Body of pancreas (tissue), 4 donors: ENCODE measurements at regions not wholly inside any gene's neighbourhood (a gene's known extent, or its start where the extent isn't known, plus 50 kb on each side); places are given as distances from the start of the nearest gene placed in this dataset.
"Not testable (repeated sequence)": the region's sequence is repeated elsewhere in the genome, so short reads cannot be mapped to it uniquely, and the experiment has no call there.

Experiments
- ATAC-seq: fragments of 150-250 bp; one replicate; pipeline ENCODE4 v1.9.1; 2016
- DNase-seq, 4 donors: peaks; one replicate each; pipeline ENCODE4 v3.0.0-alpha.2; 2019
- H3K27ac ChIP-seq, 4 donors: fragments of 200-600 bp; sonication (generic); 1 replicate in 3 of 4; 2 replicates in 1 of 4; pipeline versions ENCODE4 v1.5.1 to v1.6.1; 2016 to 2019; ENCODE audit warnings: mild to moderate bottlenecking in 1 of 4, mixed read lengths in 1 of 4, moderate library complexity in 1 of 4
- H3K27me3 ChIP-seq, 2 donors: fragments of 200-600 bp; sonication (generic); one replicate each; pipeline ENCODE4 v1.6.0; 2016; ENCODE audit warnings: mild to moderate bottlenecking in 1 of 2
- H3K36me3 ChIP-seq, 2 donors: fragments of 200-600 bp; sonication (generic); replicated peaks in 1 of 2; 2 replicates each; pipeline ENCODE4 v1.5.1; 2016; ENCODE audit warnings: low read depth in 2 of 2; ENCODE audit not compliant: insufficient read depth in 1 of 2
- H3K4me1 ChIP-seq: fragments of 200-600 bp; sonication (generic); one replicate; pipeline ENCODE4 v1.6.0; 2016
- H3K4me3 ChIP-seq, 2 donors: fragments of 200-600 bp; sonication (generic); 1 replicate in 1 of 2; 2 replicates in 1 of 2; pipeline ENCODE4 v1.5.1; 2016 to 2019
- H3K9me3 ChIP-seq, 3 donors: fragments of 200-600 bp; sonication (generic); 1 replicate in 2 of 3; 2 replicates in 1 of 3; pipeline ENCODE4 v1.5.1; 2016
- CTCF ChIP-seq, 7 experiments: fragments of 450-650 bp in 4 of 7; fragments of 200-600 bp in 3 of 7; sonication (generic) in 3 of 7; IDR thresholded peaks; one replicate each; pipeline ENCODE4 v1.5.1; 2016 to 2019; ENCODE audit warnings: antibody characterized with exemption in 7 of 7
- POLR2A ChIP-seq, 3 donors: fragments of 450-650 bp; IDR thresholded peaks; one replicate each; pipeline ENCODE4 v1.6.1; 2016; ENCODE audit warnings: antibody characterized with exemption in 3 of 3, mild to moderate bottlenecking in 2 of 3
- WGBS, 2 donors: methylation state at CpG; one replicate each; pipeline ENCODE4 v1.1.5; 2017; 5-methylcytosine and 5-hydroxymethylcytosine counted together
- intact Hi-C: fragments of 100-400 bp; cut with DNase I; formaldehyde crosslinking; loops from one replicate; pipeline ENCODE4 v1.15.1; 2023

GRCh38 chr22:47878460-47878859, 1116.0 kb downstream of the TBC1D22A start:
- intact Hi-C loops: no loop called here
- Histone ChIP-seq H3K36me3 (no peaks in the 10 kb centered on the region), H3K27me3 (no peaks in the 10 kb centered on the region), H3K4me3 (no peak overlapping the region), H3K27ac (no peak overlapping the region), H3K4me1 (no peaks in the 10 kb centered on the region), H3K9me3 (no peaks in the 10 kb centered on the region)
- WGBS, 2 donors: 21 to 25% methylated on average over 5 of the region's 5 CpGs
- DNase-seq (no peak), ATAC-seq (no peak)
- TF ChIP-seq CTCF (IDR thresholded peaks at IDR 0.05) (no peak), POLR2A (IDR thresholded peaks at IDR 0.05) (no peak)

- intact Hi-C loops: no loop called here
- ATAC-seq (no peak), DNase-seq (no peak)
- Histone ChIP-seq H3K4me1 (no peaks in the 10 kb centered on the region), H3K4me3 (no peak overlapping the region), H3K36me3 (no peaks in the 10 kb centered on the region), H3K9me3 (no peaks in the 10 kb centered on the region), H3K27me3 (no peaks in the 10 kb centered on the region), H3K27ac (no peak overlapping the region)
- WGBS, 2 donors: 71 to 78% methylated on average over 19 of the region's 19 CpGs
- TF ChIP-seq POLR2A (IDR thresholded peaks at IDR 0.05) (no peak), CTCF (IDR thresholded peaks at IDR 0.05) (no peak)
These were observed 1110.5 kb downstream of the TBC1D22A start for GRCh38 chr22:47872761-47873535.

- no peak for DNase-seq
- TF ChIP-seq CTCF (IDR thresholded peaks at IDR 0.05) (no peak), POLR2A (IDR thresholded peaks at IDR 0.05) (no peak)
These were observed 1103.2 kb downstream of the TBC1D22A start for GRCh38 chr22:47865626-47866025.

DNA sequence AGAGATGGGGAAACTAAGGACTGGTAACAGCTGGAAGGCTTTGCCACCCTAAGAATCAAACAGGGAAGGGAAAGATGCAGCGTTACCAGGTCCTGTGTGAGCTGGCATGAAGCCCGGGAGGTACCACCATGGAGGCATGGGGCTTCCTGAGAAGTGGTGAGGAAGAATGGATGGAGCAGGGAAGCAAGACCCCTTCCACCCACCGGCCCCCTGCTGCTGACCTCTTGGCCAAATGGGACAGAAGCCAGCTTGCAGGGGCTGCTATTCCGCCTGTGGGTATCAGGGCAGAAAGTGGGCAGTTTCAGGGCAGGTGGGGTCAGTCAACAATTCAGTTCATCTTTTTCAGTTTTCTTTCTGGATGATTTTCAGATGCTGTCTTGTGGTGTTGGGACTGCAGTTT, 1099.9 kb downstream of the TBC1D22A start:
- intact Hi-C loops: no loop called here
- no peak for DNase-seq
- TF ChIP-seq CTCF (IDR thresholded peaks at IDR 0.05) (no peak), POLR2A (IDR thresholded peaks at IDR 0.05) (no peak)
- Histone ChIP-seq H3K27me3 (no peaks in the 10 kb centered on the region), H3K36me3 (no peaks in the 10 kb centered on the region), H3K4me1 (no peaks in the 10 kb centered on the region), H3K4me3 (no peak overlapping the region), H3K27ac (no peak overlapping the region), H3K9me3 (no peaks in the 10 kb centered on the region)
- no peak for ATAC-seq
- WGBS, 2 donors: 76 to 78% methylated on average over 4 of the region's 4 CpGs

More at GRCh38 chr22:47865626-47866025, 1103.2 kb downstream of the TBC1D22A start:
- Histone ChIP-seq H3K4me3 (no peak overlapping the region), H3K9me3 (no peaks in the 10 kb centered on the region), H3K27ac (no peak overlapping the region), H3K36me3 (no peaks in the 10 kb centered on the region), H3K4me1 (no peaks in the 10 kb centered on the region), H3K27me3 (no peaks in the 10 kb centered on the region)
- intact Hi-C loops: no loop called here
- WGBS, 2 donors: 69 to 73% methylated on average over 3 of the region's 3 CpGs
- no peak for ATAC-seq

DNA sequence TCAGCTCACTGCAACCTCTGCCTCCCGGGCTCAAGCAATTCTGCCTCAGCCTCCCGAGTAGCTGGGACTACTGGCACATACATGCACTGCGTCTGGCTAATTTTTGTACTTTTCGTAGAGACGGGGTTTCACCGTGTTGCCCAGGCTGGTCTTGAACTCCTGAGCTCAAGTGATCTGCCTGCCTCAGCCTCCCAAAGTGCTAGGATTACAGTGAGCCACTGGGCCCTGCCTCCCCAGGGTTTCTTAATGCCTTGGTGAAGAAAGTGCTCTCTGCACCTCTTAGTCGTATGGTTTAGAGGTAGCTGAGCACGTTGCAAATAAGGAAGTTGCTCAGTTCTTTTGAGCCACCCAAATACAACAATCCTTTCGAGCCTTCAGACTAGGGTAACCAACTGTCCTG, 1098.5 kb downstream of the TBC1D22A start:
- ATAC-seq, intact Hi-C loops: not testable (repeated sequence)
- 67 to 76% methylated on average over 9 of the region's 9 CpGs for WGBS, 2 donors

More for the DNA sequence above, 1098.5 kb downstream of the TBC1D22A start:
- DNase-seq, H3K4me1 ChIP-seq, H3K27me3 ChIP-seq, H3K27ac ChIP-seq, H3K36me3 ChIP-seq, H3K9me3 ChIP-seq, H3K4me3 ChIP-seq: not testable (repeated sequence)
